HG02884 (cell line): ENCODE measurements at regions not wholly inside any gene's neighbourhood (a gene's known extent, or its start where the extent isn't known, plus 50 kb on each side); places are given as distances from the start of the nearest gene placed in this dataset.

Source experiments
- ATAC-seq: cut with Tn5 transposase; IDR thresholded peaks from one replicate; pipeline ENCODE4 v1.9.1; 2021; ENCODE audit warnings: mild to moderate bottlenecking, moderate library complexity; ENCODE audit not compliant: unreplicated experiment

GRCh38 chr6:126526996-126527606, 187.2 kb downstream of the CENPW start:
- ATAC-seq: no peak

DNA sequence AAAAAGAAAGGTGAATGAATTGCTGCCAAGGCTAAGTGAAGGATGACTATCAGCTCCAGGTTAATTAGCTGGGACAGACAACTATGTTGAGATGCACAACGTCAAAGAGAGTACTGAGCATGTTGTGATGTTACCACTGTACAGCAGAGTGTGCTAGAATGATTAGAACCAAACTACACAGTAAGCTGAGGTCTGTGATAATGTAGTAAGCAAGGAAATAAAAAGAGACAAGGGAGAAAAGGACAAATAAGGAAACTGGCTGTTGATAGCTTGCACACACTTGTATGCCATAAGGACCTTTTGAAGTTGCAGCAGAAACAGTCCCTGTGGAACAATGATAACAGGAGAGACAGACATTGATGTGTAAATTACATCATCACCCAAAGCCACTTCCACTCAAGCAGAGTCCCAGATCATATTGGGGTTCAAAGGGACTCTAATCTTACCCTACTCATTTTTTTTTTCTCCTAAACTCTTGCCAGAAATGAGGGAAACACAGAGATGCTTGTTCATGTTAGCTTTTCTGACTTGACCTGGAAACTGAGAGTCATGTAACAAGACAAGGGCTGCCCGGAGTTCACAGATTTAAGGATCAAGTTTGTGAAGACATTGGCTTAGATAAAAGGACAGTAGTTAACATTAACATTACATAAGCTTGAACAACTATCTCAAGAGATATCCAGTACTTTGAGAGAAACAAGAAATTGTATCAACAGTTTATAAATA, 189.9 kb downstream of the CENPW start:
- ATAC-seq: no peak

- ATAC-seq: no peak
These were observed 190.9 kb downstream of the CENPW start for GRCh38 chr6:126530775-126531174.

GRCh38 chr6:126531286-126531685, 191.4 kb downstream of the CENPW start:
- ATAC-seq: peak; percentile 23

- peak; percentile 80 for ATAC-seq
These were observed 191.9 kb downstream of the CENPW start for GRCh38 chr6:126531840-126532239.

GRCh38 chr6:126534401-126534800, 194.5 kb downstream of the CENPW start:
- ATAC-seq: no peak

- ATAC-seq: no peak
These were observed 195.2 kb downstream of the CENPW start for GRCh38 chr6:126535138-126535537.

GRCh38 chr6:126535595-126535994, 195.7 kb downstream of the CENPW start:
- no peak for ATAC-seq

- no peak for ATAC-seq
These were observed 197.3 kb downstream of the CENPW start for GRCh38 chr6:126537061-126537816.

GRCh38 chr6:126539022-126539421, 199.1 kb downstream of the CENPW start:
- ATAC-seq: no peak

GRCh38 chr6:126540161-126540560, 200.2 kb downstream of the CENPW start:
- no peak for ATAC-seq

DNA sequence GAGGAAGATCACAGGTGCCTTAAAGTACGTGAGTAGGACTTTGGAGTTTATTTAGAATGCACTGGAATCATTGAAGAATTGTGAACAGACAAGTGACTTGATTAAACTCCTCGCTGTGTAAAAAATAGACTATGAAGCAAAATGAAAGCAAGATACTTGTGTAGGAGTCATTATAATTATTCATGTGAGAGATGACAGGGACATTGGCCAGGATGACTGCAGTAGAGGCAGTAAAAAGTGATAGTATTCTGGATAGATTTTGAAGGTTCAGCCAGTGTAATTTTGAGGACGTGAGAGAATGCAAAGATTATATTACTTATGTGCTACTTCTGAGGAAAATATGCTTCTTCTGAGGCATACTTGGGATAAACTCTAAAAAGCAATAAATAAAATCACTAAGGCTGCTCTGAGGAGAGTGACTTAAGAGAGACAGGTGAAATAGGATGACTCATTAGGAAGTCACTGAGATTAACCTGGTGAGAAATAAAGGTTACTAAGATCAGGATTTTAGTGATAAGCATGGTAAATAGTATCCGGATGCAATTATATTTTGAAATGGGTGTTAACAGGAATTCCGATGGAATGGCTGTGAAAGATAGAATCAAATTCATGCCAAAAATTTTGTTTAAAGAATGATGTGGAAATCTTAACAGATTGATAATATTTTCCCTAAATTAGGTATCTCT, 202.0 kb downstream of the CENPW start:
- no peak for ATAC-seq

DNA sequence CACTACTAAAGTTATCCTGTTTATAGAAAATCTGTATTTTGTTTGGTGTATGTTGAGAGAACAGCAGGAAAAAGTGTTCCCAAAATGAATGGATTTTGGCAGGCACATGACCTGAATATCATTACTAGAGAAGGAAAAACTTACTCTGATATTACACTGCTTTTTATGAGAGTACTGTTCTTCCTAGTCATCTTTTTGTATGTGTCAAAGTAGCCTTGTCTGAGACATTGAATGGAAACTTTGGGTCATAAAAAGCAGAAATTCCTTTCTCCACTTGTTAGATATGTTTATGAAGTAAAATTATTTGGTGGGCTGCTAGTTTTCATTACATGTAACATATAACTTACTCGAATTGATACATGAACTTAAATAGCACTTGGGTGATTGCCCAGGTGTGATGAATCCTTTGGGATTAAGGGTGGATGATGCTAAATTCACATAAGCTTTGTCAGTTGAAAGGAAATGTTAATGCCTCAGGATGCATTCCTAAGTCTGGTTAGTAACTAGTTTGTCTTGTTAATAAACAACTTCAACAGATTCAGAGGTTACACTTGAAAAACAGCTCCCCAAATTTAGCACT, 206.7 kb downstream of the CENPW start:
- no peak for ATAC-seq

- ATAC-seq: no peak
These were observed 208.4 kb downstream of the CENPW start for GRCh38 chr6:126548300-126548699.

DNA sequence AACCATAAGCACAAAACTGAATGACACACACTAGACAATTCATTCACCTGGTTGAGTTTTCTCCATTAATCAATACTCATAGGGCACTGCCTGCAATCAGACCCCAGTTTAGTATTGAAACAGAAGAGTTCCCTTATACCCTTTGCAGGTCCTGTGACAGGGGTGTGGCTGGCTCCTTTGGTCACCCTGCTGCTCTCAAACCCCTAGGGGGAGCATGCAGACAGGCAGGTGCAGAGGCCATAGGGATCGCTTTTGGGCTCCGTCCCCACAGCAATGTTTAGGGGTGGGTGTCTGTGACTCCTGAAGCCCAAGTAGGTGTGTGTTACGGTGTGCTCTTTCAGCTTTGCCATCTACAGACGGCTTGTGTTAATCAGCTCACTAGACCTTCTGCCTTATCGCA, 210.4 kb downstream of the CENPW start:
- ATAC-seq: no peak

- ATAC-seq: no peak
These were observed 211.9 kb downstream of the CENPW start for GRCh38 chr6:126551832-126552231.

GRCh38 chr6:126553854-126554253, 213.9 kb downstream of the CENPW start:
- ATAC-seq: no peak

DNA sequence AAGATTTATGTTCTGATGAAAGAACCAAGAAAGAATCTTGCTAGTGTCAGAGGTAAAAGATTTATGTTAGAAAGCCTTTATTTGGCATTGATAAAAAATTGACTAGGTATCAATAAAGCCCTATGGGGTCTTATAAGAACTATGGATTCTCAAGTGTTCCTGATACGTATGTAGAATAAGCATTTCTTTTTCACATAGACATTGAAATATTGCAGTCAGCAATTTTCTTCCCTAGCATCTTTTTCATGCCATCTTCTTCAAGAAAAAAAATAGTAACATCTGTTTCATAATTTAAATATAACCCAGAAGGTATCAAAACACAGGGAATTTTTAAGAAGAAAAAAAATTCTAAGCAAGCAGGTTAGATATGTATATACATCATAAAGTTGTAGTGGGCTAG, 230.6 kb downstream of the CENPW start:
- no peak for ATAC-seq

DNA sequence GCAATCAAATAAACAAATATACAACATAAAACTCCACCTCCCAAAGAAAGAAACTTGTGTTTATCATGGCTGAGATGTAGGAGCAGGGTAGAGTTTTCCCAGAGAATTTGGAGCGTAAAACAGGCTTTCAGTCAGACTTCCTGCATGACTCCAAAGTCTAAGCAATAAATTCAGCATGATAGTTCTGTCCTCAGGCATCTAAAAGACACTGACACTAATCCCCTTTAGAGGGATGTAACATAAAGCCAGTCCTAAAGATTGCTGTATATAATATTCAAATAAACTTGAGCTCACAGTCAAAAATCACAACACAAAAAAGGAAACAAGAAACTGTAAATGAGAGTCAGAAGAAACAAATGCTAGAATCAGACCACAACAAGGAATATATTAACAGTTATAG, 234.4 kb downstream of the CENPW start:
- ATAC-seq: no peak

DNA sequence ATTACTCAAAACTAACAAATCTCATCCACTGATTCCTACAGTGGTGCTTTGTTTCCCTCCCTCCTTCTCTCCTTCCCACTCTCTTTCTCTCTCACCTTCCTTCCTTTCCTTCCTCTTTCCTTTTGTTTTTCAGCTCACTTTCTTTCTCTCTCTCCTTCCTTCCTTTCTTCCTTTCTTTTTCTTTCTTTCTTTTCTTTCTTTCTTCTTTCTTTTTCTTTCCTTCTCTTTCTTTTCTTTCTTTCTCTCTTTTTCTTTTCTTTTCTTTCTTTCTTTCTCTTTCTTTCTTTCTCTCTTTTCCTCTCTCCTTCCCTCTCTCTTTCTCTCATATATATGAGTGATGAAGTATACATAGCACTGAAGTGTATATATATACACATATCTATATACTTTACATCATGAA, 241.4 kb downstream of the CENPW start:
- ATAC-seq: no peak

- no peak for ATAC-seq
These were observed 260.5 kb downstream of the CENPW start for GRCh38 chr6:126600258-126600916.
